CD4-positive, alpha-beta T cell (primary cell): ENCODE measurements at regions not wholly inside any gene's neighbourhood (a gene's known extent, or its start where the extent isn't known, plus 50 kb on each side); places are given as distances from the start of the nearest gene placed in this dataset.

Experiments used
- ATAC-seq: fragments of 200-7000 bp; cut with Tn5 transposase; one replicate; pipeline ENCODE4 v1.10.0; 2022; ENCODE audit warnings: mild to moderate bottlenecking; ENCODE audit not compliant: poor library complexity
- CTCF ChIA-PET: fragments of 350-600 bp; sonication (Branson Sonifier 250); formaldehyde crosslinking; loops from one replicate; lab custom pipeline; 2021; ENCODE audit warnings: antibody characterized with exemption, inconsistent platforms; lab: Charles Lee
- POLR2A ChIA-PET: fragments of 350-600 bp; sonication (Branson Sonifier 250); formaldehyde crosslinking; loops from one replicate; lab custom pipeline; 2021; ENCODE audit warnings: antibody characterized with exemption, inconsistent platforms; lab: Charles Lee
- DNase-seq, 14 experiments: peaks; one replicate each; pipeline ENCODE4 v3.0.0-alpha.2; 2013 to 2020; ENCODE audit warnings: mixed read lengths in 2 of 14
- H3K27ac ChIP-seq, 2 donors: one replicate each; pipeline versions ENCODE4 v1.5.1 to v1.7.0; 2013; ENCODE audit warnings: low read length in 2 of 2, low read depth in 1 of 2, mild to moderate bottlenecking in 1 of 2
- H3K27me3 ChIP-seq, 2 experiments: 1 replicate in 1 of 2; 2 replicates in 1 of 2; pipeline versions ENCODE4 v1.6.1 to v1.7.0; 2013; ENCODE audit warnings: low read length in 2 of 2, control low read depth in 1 of 2, mild to moderate bottlenecking in 1 of 2, moderate library complexity in 1 of 2; ENCODE audit not compliant: insufficient read depth in 2 of 2, control insufficient read depth in 1 of 2
- H3K36me3 ChIP-seq: one replicate; pipeline ENCODE4 v1.6.1; 2013; ENCODE audit warnings: low read length, control low read depth; ENCODE audit not compliant: insufficient read depth
- H3K4me1 ChIP-seq: one replicate; pipeline ENCODE4 v1.6.1; 2013; ENCODE audit warnings: low read length, control low read depth; ENCODE audit not compliant: insufficient read depth
- H3K4me3 ChIP-seq: one replicate; pipeline ENCODE4 v1.5.1; 2013; ENCODE audit warnings: mild to moderate bottlenecking, low read length, moderate library complexity
- H3K9me3 ChIP-seq, 2 experiments: 1 replicate in 1 of 2; 2 replicates in 1 of 2; pipeline versions ENCODE4 v1.6.1 to v1.7.0; 2013; ENCODE audit warnings: low read length in 2 of 2, mild to moderate bottlenecking in 2 of 2, control low read depth in 1 of 2, moderate library complexity in 1 of 2; ENCODE audit not compliant: control insufficient read depth in 1 of 2, insufficient read depth in 1 of 2
- H3K27ac Mint-ChIP-seq: one replicate; pipeline ENCODE4 v1.8.0; 2020; ENCODE audit warnings: mixed read lengths
- H3K27me3 Mint-ChIP-seq: one replicate; pipeline ENCODE4 v1.8.0; 2021; ENCODE audit warnings: mixed read lengths
- H3K36me3 Mint-ChIP-seq: one replicate; pipeline ENCODE4 v1.8.0; 2021; ENCODE audit warnings: low read depth, mixed read lengths
- H3K4me1 Mint-ChIP-seq: one replicate; pipeline ENCODE4 v1.8.0; 2021; ENCODE audit warnings: low read depth, mixed read lengths
- H3K4me3 Mint-ChIP-seq: one replicate; pipeline ENCODE4 v1.8.0; 2020; ENCODE audit warnings: mild to moderate bottlenecking, mixed read lengths
- H3K9me3 Mint-ChIP-seq: one replicate; pipeline ENCODE4 v1.8.0; 2020; ENCODE audit warnings: mixed read lengths
- CTCF ChIP-seq: fragments of 200-600 bp; IDR thresholded peaks from one replicate; pipeline ENCODE4 v1.8.0; 2022; ENCODE audit warnings: antibody characterized with exemption, mild to moderate bottlenecking
- intact Hi-C, 2 experiments: fragments of 100-400 bp; cut with DNase I in 1 of 2; cut with micrococcal nuclease in 1 of 2; formaldehyde crosslinking; loops; one replicate each; pipeline versions ENCODE4 v1.15.1 to v1.9.0; 2023 to 2025; cut with DNase I, micrococcal nuclease

- DNase-seq: no peak
- ATAC-seq: no peak
- Mint-ChIP-seq H3K4me1 (no peaks in the 10 kb centered on the region), H3K27me3 (no peaks in the 10 kb centered on the region), H3K4me3 (no peak overlapping the region), H3K36me3 (no peaks in the 10 kb centered on the region), H3K27ac (no peak overlapping the region), H3K9me3 (peaks cover 3% of the 10 kb centered on the region)
- no peak for TF ChIP-seq CTCF
- Histone ChIP-seq H3K36me3 (no peaks in the 10 kb centered on the region), H3K27ac (no peak overlapping the region), H3K27me3 (no peaks in the 10 kb centered on the region), H3K9me3 (no peaks in the 10 kb centered on the region), H3K4me3 (no peak overlapping the region), H3K4me1 (no peaks in the 10 kb centered on the region)
- ChIA-PET POLR2A (no interaction called here), CTCF (no interaction called here)
- intact Hi-C loops: no loop called here
Measured at GRCh38 chr4:176608346-176608745, 184.4 kb downstream of the VEGFC start.

DNA sequence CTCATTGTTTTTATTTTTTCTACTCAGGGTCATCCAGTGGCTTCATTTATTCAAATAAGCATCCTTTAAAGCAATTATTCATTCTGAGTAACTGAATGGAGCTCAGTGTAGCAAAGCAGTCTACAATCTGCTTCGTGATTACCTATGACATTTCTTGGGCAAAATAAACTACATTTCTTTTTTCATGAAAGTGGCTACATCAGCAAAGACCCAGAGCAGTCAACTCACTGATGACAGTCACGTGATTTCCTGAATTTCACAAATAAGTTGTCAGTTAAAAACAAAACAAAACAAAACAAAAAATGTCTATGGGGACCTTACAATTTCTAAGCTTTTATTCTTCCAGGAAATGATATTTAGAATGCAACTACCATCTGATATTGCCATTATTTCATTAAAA, 182.1 kb downstream of the VEGFC start:
- Histone ChIP-seq H3K9me3 (no peaks in the 10 kb centered on the region), H3K4me1 (no peaks in the 10 kb centered on the region), H3K27ac (no peak overlapping the region), H3K4me3 (no peak overlapping the region), H3K27me3 (no peaks in the 10 kb centered on the region), H3K36me3 (no peaks in the 10 kb centered on the region)
- Mint-ChIP-seq H3K4me3 (no peak overlapping the region), H3K9me3 (peaks cover 3% of the 10 kb centered on the region), H3K4me1 (no peaks in the 10 kb centered on the region), H3K36me3 (no peaks in the 10 kb centered on the region), H3K27me3 (no peaks in the 10 kb centered on the region), H3K27ac (no peak overlapping the region)
- ChIA-PET POLR2A (no interaction called here), CTCF (no interaction called here)
- ATAC-seq: no peak
- TF ChIP-seq CTCF: no peak
- intact Hi-C loops: no loop called here
- DNase-seq: no peak

DNA sequence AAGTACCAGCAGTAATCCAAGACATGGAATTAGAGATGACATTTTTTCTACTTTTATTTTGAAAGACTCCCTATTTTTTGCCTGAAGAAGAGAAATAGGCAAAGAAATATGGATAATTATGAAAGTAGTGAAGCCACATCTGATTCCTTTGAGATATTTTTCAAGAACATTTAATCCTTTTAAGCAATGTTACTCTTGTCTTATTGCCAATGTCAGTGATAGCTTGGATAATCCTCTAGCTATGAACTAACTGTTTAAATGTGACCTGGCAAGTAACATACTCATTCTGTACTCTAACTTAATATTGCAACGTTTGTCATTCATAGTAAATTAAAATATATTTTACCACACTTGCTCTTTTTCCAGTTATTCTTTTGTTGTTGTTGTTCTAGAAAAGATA, 181.3 kb downstream of the VEGFC start:
- peaks cover 3% of the 10 kb centered on the region for H3K9me3 Mint-ChIP-seq
- ChIA-PET CTCF (no interaction called here), POLR2A (no interaction called here)
- ATAC-seq: no peak
- intact Hi-C loops: no loop called here
- no peak overlapping the region for H3K4me3 Mint-ChIP-seq
- no peak overlapping the region for H3K27ac Mint-ChIP-seq
- no peaks in the 10 kb centered on the region for H3K4me1 Mint-ChIP-seq
- Histone ChIP-seq H3K4me1 (no peaks in the 10 kb centered on the region), H3K36me3 (no peaks in the 10 kb centered on the region), H3K27ac (no peak overlapping the region), H3K27me3 (no peaks in the 10 kb centered on the region), H3K4me3 (no peak overlapping the region), H3K9me3 (no peaks in the 10 kb centered on the region)
- DNase-seq: no peak
- no peaks in the 10 kb centered on the region for H3K27me3 Mint-ChIP-seq
- no peak for TF ChIP-seq CTCF
- no peaks in the 10 kb centered on the region for H3K36me3 Mint-ChIP-seq
